ENCODE measurements at regions not wholly inside any gene's neighbourhood (a gene's known extent, or its start where the extent isn't known, plus 50 kb on each side); places are given as distances from the start of the nearest gene placed in this dataset.
"Not testable (repeated sequence)": the region's sequence is repeated elsewhere in the genome, so short reads cannot be mapped to it uniquely, and the experiment has no call there.

DNA sequence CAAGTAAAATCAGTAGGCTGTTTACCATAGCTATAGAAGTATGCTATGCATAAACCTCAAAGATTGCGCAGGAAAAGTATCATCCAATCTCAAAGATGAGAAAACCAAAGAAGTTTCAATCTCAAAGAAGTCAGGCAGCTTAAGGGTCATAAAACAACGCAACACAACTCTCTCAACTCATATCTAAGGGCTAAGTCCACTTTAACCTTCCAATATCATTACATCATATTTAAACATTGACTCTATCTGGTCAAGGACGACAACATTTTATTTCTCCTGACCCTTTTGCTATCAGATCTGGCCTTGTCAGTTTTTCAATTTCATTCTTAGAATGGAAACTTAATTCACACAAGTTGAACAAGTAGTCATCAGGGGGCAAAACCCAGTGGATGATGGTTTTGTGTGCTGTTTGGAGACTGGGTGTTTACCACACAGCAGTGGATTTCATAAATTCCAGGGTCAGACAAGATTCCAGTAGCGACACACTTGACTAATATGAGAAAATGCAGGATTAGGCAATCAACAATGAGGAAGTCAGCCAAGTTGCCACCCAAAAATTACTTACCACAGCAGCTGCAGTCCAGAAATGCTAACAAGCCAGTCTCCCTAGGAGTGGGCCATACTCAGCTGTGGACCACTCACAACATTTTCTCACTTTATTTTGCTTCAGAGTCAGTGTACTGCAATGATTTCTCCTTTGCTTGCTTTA lies 108.7 kb upstream of the NBPF26 start:
- DNase-seq (ENCODE audit: low spot score) = not testable (repeated sequence)

DNA sequence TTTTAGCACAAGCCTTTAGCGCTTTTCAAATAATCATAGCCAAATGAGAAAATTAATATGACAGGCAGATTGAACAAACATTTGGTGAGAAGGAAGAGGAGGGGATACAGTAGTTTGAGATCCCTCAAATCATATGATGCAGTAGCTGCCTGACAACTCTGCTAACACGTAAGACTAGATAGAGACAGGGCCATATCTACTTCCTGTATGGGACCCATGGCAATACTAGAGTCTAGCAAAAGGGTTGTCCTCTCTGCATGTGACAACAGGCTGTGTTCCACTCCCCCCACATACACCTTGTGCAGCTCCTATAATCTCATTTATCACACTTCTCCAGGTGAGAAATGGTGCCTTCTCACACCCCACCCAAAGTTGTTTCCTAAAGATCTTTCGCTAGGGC lies 106.3 kb upstream of the NBPF26 start:
- DNase-seq (ENCODE audit: low spot score) = not testable (repeated sequence)

DNA sequence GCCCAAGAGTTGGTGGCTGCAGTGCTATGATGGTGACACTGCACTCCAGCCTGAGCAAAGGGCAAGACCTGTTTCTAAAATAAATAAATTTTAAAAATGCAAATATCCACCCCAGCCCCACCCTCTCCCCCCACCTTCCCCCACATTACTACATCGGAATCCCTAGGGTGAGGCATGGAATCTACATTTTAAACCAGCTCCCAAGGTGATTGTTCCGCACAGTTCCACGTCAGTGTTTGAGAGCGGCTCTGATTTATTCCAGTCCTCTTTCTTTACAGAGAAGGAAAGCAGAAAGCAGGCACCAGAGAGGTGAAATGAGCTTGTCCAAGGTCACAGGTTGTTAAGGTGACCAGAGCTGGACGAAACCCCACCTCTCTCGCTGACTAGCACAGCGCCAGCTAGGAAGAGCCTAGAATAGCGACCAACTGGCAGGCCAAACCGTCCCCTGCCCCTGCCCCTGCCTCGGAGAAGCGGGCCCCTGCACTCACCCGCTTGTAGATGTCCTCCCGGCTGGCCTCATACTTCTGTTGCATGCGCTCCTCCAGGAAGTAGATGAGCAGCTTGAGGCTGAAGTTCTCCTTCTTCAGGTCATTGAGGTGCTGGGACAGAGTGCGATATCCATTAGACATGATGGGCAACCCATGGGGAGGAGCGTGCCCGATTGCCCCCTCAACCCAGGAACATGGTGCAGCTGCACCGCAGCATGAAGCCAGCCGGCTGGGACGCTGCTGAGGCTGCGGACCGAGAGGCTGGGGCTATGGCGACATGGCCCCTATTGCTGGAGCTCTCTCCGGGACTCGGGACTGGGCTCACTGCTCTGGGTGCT lies 103.7 kb upstream of the NBPF26 start:
- not testable (repeated sequence) for DNase-seq (ENCODE audit: low spot score)

GRCh38 chr1:120620693-120620969 lies 103.1 kb upstream of the NBPF26 start:
- not testable (repeated sequence) for DNase-seq (ENCODE audit: low spot score)

DNA sequence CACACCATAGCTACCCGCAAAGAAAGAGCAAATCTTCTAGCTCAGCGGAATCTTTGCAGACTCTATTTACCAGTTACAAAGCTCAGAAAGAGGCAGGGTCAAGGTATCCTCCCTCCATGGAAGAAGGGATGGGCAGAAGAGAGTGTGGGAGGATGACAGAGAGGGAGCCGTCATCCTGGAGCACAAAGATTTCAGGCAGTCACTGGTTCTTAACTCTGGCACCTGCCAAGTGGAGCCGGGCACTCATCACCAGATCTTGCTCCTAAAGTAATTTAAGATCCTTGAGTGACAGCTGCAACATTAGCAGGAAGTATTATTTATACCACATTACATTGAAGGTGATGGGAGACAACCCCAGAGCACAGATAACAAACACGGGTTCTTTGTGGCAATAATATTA lies 102.5 kb upstream of the NBPF26 start:
- DNase-seq (ENCODE audit: low spot score) = not testable (repeated sequence)

DNA sequence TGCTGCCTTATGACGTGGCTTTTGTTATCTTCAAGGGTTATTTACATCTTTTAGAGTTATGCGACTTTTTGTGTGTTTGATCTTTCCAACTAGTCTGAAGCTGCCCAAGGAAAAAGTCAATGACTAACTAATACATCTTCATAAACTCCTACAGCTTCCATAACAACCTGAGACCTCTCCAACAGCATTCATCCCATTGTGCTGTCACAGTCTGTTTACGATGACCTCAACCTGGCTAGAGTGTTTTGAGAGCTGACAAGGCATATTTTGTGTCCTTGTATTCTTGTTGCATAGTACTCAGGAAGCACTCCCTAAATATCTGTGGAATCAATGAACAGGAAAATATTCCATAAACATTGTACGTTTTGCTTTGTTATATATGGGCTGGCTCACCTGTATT lies 100.2 kb upstream of the NBPF26 start:
- DNase-seq (ENCODE audit: low spot score) = not testable (repeated sequence)

GRCh38 chr1:120624565-120625064 lies 99.1 kb upstream of the NBPF26 start:
- not testable (repeated sequence) for DNase-seq (ENCODE audit: low spot score)

- not testable (repeated sequence) for DNase-seq (ENCODE audit: low spot score)
Observed at GRCh38 chr1:120629832-120630455, 93.8 kb upstream of the NBPF26 start.

GRCh38 chr1:120634816-120635806 lies 88.6 kb upstream of the NBPF26 start:
- not testable (repeated sequence) for DNase-seq (ENCODE audit: low spot score)

GRCh38 chr1:120640261-120641013 lies 83.3 kb upstream of the NBPF26 start:
- not testable (repeated sequence) for DNase-seq (ENCODE audit: low spot score)

DNA sequence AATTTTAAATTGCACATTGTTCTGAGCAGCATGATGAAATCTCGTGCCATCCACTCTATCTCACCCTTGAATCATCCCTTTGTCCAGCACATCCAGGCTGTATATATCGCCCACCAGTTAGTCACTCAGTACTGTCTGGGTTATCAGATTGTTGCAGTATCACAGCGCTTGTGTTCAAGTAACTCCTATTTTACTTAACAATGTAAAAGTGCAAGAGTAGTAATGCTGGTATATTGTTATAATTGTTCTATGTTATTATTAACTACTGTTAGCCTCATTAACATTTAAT lies 82.8 kb upstream of the NBPF26 start:
- not testable (repeated sequence) for DNase-seq (ENCODE audit: low spot score)

DNA sequence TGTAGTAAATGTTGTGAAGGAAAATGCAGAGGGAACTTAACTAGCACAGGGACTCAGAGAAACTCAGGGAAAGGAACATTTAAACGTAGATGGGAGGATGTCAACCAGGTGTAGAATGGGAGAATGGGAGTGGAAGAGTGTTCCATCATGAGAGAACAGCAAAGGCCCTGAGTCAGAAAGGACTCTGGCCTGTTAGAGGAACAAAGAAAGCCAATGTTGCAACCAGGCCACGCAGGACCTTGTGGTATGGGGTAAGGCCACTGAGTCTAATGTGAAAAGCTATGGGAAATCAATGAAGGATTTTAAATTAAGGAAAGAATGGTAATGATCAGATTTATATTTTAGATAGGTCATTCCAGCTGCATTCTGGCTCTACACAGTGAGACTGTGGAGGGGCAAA lies 76.6 kb upstream of the NBPF26 start:
- not testable (repeated sequence) for DNase-seq (ENCODE audit: low spot score)

GRCh38 chr1:120648915-120649623 lies 74.7 kb upstream of the NBPF26 start:
- not testable (repeated sequence) for DNase-seq (ENCODE audit: low spot score)

DNA sequence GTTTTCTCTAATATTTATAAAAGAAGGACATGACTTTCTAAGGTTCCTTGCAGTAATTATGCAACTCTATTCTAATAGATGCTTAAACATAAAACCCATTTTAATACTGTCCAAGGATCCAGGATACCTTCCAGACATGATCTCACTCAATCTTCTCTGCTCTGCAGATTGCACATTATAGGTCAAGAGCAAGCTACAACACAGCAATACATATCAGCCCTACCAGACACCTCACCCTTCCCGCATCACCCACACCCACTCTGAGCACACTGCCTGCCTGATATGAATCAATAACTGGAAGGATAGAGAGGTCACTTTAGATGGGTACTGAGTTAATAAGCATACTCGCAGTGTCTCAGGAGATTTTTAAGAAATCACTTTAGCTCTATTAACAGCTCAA lies 74.0 kb upstream of the NBPF26 start:
- not testable (repeated sequence) for DNase-seq (ENCODE audit: low spot score)

DNA sequence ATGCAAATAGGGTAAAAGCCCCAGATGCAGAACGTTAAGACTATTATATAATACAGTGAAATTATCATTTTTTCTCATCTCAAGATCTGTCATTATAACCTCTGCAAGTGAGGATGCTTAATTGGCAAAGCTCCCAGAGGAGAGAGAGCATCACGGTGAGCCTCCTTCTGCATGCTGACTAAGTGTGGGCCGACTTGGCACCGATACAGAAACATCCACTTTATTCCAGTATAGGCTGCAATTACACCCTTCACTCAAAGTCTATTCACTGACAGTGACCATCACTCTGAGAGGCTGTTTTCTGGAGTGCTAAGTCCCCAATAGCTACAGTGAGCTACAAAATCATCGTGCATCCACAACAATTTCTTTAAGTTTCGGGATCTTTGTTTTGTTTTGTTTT lies 69.6 kb upstream of the NBPF26 start:
- DNase-seq (ENCODE audit: low spot score) = not testable (repeated sequence)

DNA sequence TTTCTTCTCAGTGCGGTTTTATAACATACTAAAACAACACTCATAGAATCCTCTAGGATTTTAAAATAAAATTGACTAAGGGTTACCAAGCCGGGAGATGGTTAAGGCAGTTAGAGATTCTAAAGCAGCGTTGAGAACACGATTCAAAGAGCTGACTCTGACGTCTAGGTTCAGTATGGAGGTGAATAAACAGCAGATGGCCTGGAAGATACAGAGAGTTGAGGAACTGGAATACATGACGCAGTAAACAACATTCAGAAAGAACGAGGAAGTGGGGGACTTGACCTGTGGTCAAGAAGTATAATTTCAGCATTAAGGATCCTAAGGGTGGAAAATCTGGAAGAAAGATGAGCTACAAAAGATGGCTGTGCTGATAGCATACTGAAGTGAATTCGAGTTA lies 68.4 kb upstream of the NBPF26 start:
- DNase-seq (ENCODE audit: low spot score) = not testable (repeated sequence)

- DNase-seq (ENCODE audit: low spot score) = not testable (repeated sequence)
Observed at GRCh38 chr1:120656116-120656515, 67.6 kb upstream of the NBPF26 start.

DNA sequence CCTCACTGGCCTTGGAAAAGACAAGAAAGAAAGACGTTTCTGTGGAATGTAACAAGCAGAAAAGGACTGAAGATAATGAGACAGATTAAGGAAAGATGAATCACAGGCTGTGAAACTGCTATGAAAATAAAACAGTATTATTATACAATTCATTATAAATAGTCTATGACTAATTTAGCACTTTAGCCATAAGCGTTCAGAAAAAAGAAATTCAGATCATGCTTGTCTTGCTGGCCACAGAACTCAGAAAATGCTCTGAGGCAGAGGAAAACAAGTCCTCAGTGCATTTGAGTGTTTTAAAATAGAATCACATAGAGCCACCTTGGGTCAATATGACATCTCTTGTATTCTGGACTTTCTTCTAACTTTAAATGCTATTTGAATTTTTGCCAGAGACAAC lies 65.9 kb upstream of the NBPF26 start:
- DNase-seq (ENCODE audit: low spot score) = not testable (repeated sequence)

DNA sequence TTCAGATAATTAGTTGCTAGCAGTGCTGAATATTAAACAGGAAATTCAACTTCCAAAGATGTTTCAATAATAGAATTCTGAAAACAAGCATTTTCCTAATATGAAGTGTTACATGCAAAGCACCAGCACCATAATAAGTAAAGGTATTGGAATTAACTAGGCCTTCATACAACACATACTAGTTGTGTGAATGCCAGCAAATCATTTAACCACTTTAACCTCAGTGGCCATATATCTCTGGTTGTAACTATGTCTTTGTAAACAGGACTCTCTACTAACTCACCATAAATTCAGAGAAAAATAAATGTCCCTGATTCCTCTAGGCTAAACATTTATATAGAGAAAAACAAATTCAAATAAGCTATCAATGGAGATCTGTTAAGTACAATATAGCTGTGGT lies 65.1 kb upstream of the NBPF26 start:
- not testable (repeated sequence) for DNase-seq (ENCODE audit: low spot score)

GRCh38 chr1:120659133-120659532 lies 64.6 kb upstream of the NBPF26 start:
- not testable (repeated sequence) for DNase-seq (ENCODE audit: low spot score)
